ENCODE measurements at regions not wholly inside any gene's neighbourhood (a gene's known extent, or its start where the extent isn't known, plus 50 kb on each side); places are given as distances from the start of the nearest gene placed in this dataset.
"Not testable (repeated sequence)": the region's sequence is repeated elsewhere in the genome, so short reads cannot be mapped to it uniquely, and the experiment has no call there.

GRCh38 chr3:127074900-127075360 lies 92.0 kb downstream of the PLXNA1 start:
- no peaks in the 10 kb centered on the region for H3K9me2 ChIP-seq (replicated peaks; ENCODE audit: insufficient read depth, low read length)
- H3K27ac ChIP-seq (ENCODE audit: low read length) = no peak overlapping the region
- H3K9me3 ChIP-seq (ENCODE audit: low read length) = no peaks in the 10 kb centered on the region
- H4K20me1 ChIP-seq (ENCODE audit: insufficient read depth, low read depth, low read length) = no peaks in the 10 kb centered on the region
- DNase-seq = peak; percentile 93
- no peak overlapping the region for H3K4me3 ChIP-seq (ENCODE audit: low read length)
- H3K4me1 ChIP-seq (ENCODE audit: low read length) = peaks cover 35% of the 10 kb centered on the region
- no peak overlapping the region for H2AFZ ChIP-seq (ENCODE audit: low read length)
- no peaks in the 10 kb centered on the region; the same call in 1 of the 2 replicates for H3K27me3 ChIP-seq (ENCODE audit: low read length)
- no peak overlapping the region for H3K4me2 ChIP-seq (ENCODE audit: low read depth, low read length, poor library complexity, severe bottlenecking)
- H3K9ac ChIP-seq (ENCODE audit: low read length) = no peak overlapping the region
- H3K36me3 ChIP-seq (ENCODE audit: insufficient read depth, low read length) = no peaks in the 10 kb centered on the region
- H3K79me2 ChIP-seq (ENCODE audit: low read length) = no peaks in the 10 kb centered on the region

- H3K79me2 ChIP-seq (ENCODE audit: low read length); H3K9ac ChIP-seq (ENCODE audit: low read length); DNase-seq; H3K9me2 ChIP-seq (replicated peaks; ENCODE audit: insufficient read depth, low read length); H2AFZ ChIP-seq (ENCODE audit: low read length); H3K27ac ChIP-seq (ENCODE audit: low read length); H3K4me2 ChIP-seq (ENCODE audit: low read depth, low read length, poor library complexity, severe bottlenecking); H3K9me3 ChIP-seq (ENCODE audit: low read length); H4K20me1 ChIP-seq (ENCODE audit: insufficient read depth, low read depth, low read length); H3K27me3 ChIP-seq (ENCODE audit: low read length); H3K4me3 ChIP-seq (ENCODE audit: low read length); H3K36me3 ChIP-seq (ENCODE audit: insufficient read depth, low read length): not testable (repeated sequence)
- H3K4me1 ChIP-seq (ENCODE audit: low read length) = peaks cover 35% of the 10 kb centered on the region
Observed at GRCh38 chr3:127076166-127076992, 93.5 kb downstream of the PLXNA1 start.

- Histone ChIP-seq H3K4me3 (ENCODE audit: low read length) (no peak overlapping the region), H2AFZ (ENCODE audit: low read length) (no peak overlapping the region), H3K27ac (ENCODE audit: low read length) (no peak overlapping the region), H3K4me1 (ENCODE audit: low read length) (peaks cover 35% of the 10 kb centered on the region), H3K9ac (ENCODE audit: low read length) (no peak overlapping the region), H4K20me1 (ENCODE audit: insufficient read depth, low read depth, low read length) (no peaks in the 10 kb centered on the region), H3K9me2 (replicated peaks; ENCODE audit: insufficient read depth, low read length) (no peaks in the 10 kb centered on the region), H3K79me2 (ENCODE audit: low read length) (no peaks in the 10 kb centered on the region), H3K9me3 (ENCODE audit: low read length) (no peaks in the 10 kb centered on the region), H3K27me3 (ENCODE audit: low read length) (no peaks in the 10 kb centered on the region; the same call in 1 of the 2 replicates), H3K4me2 (ENCODE audit: low read depth, low read length, poor library complexity, severe bottlenecking) (no peak overlapping the region), H3K36me3 (ENCODE audit: insufficient read depth, low read length) (no peaks in the 10 kb centered on the region)
- no peak for DNase-seq
Observed at GRCh38 chr3:127077068-127077467, 94.2 kb downstream of the PLXNA1 start.

- Histone ChIP-seq H3K4me1 (ENCODE audit: low read length) (peaks cover 35% of the 10 kb centered on the region), H2AFZ (ENCODE audit: low read length) (no peak overlapping the region), H3K27ac (ENCODE audit: low read length) (no peak overlapping the region), H3K9ac (ENCODE audit: low read length) (no peak overlapping the region), H3K27me3 (ENCODE audit: low read length) (no peaks in the 10 kb centered on the region; the same call in 1 of the 2 replicates), H3K4me2 (ENCODE audit: low read depth, low read length, poor library complexity, severe bottlenecking) (no peak overlapping the region), H3K4me3 (ENCODE audit: low read length) (no peak overlapping the region), H3K79me2 (ENCODE audit: low read length) (no peaks in the 10 kb centered on the region), H3K9me2 (replicated peaks; ENCODE audit: insufficient read depth, low read length) (no peaks in the 10 kb centered on the region), H3K36me3 (ENCODE audit: insufficient read depth, low read length) (no peaks in the 10 kb centered on the region), H3K9me3 (ENCODE audit: low read length) (no peaks in the 10 kb centered on the region), H4K20me1 (ENCODE audit: insufficient read depth, low read depth, low read length) (no peaks in the 10 kb centered on the region)
- DNase-seq = no peak
Observed at GRCh38 chr3:127077505-127078064, 94.7 kb downstream of the PLXNA1 start.

- peaks cover 35% of the 10 kb centered on the region for H3K4me1 ChIP-seq (ENCODE audit: low read length)
- H3K79me2 ChIP-seq (ENCODE audit: low read length) = no peaks in the 10 kb centered on the region
- no peaks in the 10 kb centered on the region for H4K20me1 ChIP-seq (ENCODE audit: insufficient read depth, low read depth, low read length)
- no peaks in the 10 kb centered on the region; the same call in 1 of the 2 replicates for H3K27me3 ChIP-seq (ENCODE audit: low read length)
- no peak overlapping the region for H2AFZ ChIP-seq (ENCODE audit: low read length)
- no peak overlapping the region for H3K27ac ChIP-seq (ENCODE audit: low read length)
- H3K4me3 ChIP-seq (ENCODE audit: low read length) = no peak overlapping the region
- peak overlapping the region; percentile 27 for H3K4me2 ChIP-seq (ENCODE audit: low read depth, low read length, poor library complexity, severe bottlenecking)
- H3K36me3 ChIP-seq (ENCODE audit: insufficient read depth, low read length) = no peaks in the 10 kb centered on the region
- H3K9me2 ChIP-seq (replicated peaks; ENCODE audit: insufficient read depth, low read length) = no peaks in the 10 kb centered on the region
- DNase-seq = no peak
- H3K9me3 ChIP-seq (ENCODE audit: low read length) = no peaks in the 10 kb centered on the region
- H3K9ac ChIP-seq (ENCODE audit: low read length) = no peak overlapping the region
Observed at GRCh38 chr3:127078626-127079025, 95.7 kb downstream of the PLXNA1 start.

GRCh38 chr3:127079211-127079610 lies 96.3 kb downstream of the PLXNA1 start:
- no peak overlapping the region for H3K9ac ChIP-seq (ENCODE audit: low read length)
- H2AFZ ChIP-seq (ENCODE audit: low read length) = no peak overlapping the region
- H3K4me3 ChIP-seq (ENCODE audit: low read length) = no peak overlapping the region
- H3K4me2 ChIP-seq (ENCODE audit: low read depth, low read length, poor library complexity, severe bottlenecking) = peak overlapping the region; percentile 27
- no peaks in the 10 kb centered on the region for H3K9me3 ChIP-seq (ENCODE audit: low read length)
- H3K27ac ChIP-seq (ENCODE audit: low read length) = no peak overlapping the region
- H4K20me1 ChIP-seq (ENCODE audit: insufficient read depth, low read depth, low read length) = no peaks in the 10 kb centered on the region
- H3K36me3 ChIP-seq (ENCODE audit: insufficient read depth, low read length) = no peaks in the 10 kb centered on the region
- peak; percentile 85 for DNase-seq
- no peaks in the 10 kb centered on the region for H3K79me2 ChIP-seq (ENCODE audit: low read length)
- peaks cover 29% of the 10 kb centered on the region for H3K4me1 ChIP-seq (ENCODE audit: low read length)
- no peaks in the 10 kb centered on the region; the same call in 1 of the 2 replicates for H3K27me3 ChIP-seq (ENCODE audit: low read length)
- H3K9me2 ChIP-seq (replicated peaks; ENCODE audit: insufficient read depth, low read length) = no peaks in the 10 kb centered on the region

GRCh38 chr3:127081001-127081720 lies 98.2 kb downstream of the PLXNA1 start:
- no peaks in the 10 kb centered on the region for H3K79me2 ChIP-seq (ENCODE audit: low read length)
- H3K4me1 ChIP-seq (ENCODE audit: low read length) = peaks cover 17% of the 10 kb centered on the region
- no peak overlapping the region for H3K27ac ChIP-seq (ENCODE audit: low read length)
- no peaks in the 10 kb centered on the region for H4K20me1 ChIP-seq (ENCODE audit: insufficient read depth, low read depth, low read length)
- no peak overlapping the region for H2AFZ ChIP-seq (ENCODE audit: low read length)
- H3K4me3 ChIP-seq (ENCODE audit: low read length) = no peak overlapping the region
- no peaks in the 10 kb centered on the region for H3K36me3 ChIP-seq (ENCODE audit: insufficient read depth, low read length)
- H3K9me3 ChIP-seq (ENCODE audit: low read length) = no peaks in the 10 kb centered on the region
- H3K4me2 ChIP-seq (ENCODE audit: low read depth, low read length, poor library complexity, severe bottlenecking) = no peak overlapping the region
- no peaks in the 10 kb centered on the region for H3K27me3 ChIP-seq (ENCODE audit: low read length)
- no peak overlapping the region for H3K9ac ChIP-seq (ENCODE audit: low read length)
- DNase-seq = no peak
- H3K9me2 ChIP-seq (replicated peaks; ENCODE audit: insufficient read depth, low read length) = no peaks in the 10 kb centered on the region

- Histone ChIP-seq H3K9ac (ENCODE audit: low read length) (no peak overlapping the region), H2AFZ (ENCODE audit: low read length) (no peak overlapping the region), H3K27ac (ENCODE audit: low read length) (no peak overlapping the region), H3K27me3 (ENCODE audit: low read length) (no peaks in the 10 kb centered on the region), H4K20me1 (ENCODE audit: insufficient read depth, low read depth, low read length) (no peaks in the 10 kb centered on the region), H3K4me1 (ENCODE audit: low read length) (peaks cover 17% of the 10 kb centered on the region), H3K9me3 (ENCODE audit: low read length) (no peaks in the 10 kb centered on the region), H3K4me3 (ENCODE audit: low read length) (no peak overlapping the region), H3K79me2 (ENCODE audit: low read length) (no peaks in the 10 kb centered on the region), H3K36me3 (ENCODE audit: insufficient read depth, low read length) (no peaks in the 10 kb centered on the region), H3K4me2 (ENCODE audit: low read depth, low read length, poor library complexity, severe bottlenecking) (no peak overlapping the region), H3K9me2 (replicated peaks; ENCODE audit: insufficient read depth, low read length) (no peaks in the 10 kb centered on the region)
- no peak for DNase-seq
Observed at GRCh38 chr3:127082066-127082465, 99.2 kb downstream of the PLXNA1 start.

All from Karpas-422 (cell line).